HG02759 (cell line): ENCODE measurements at regions not wholly inside any gene's neighbourhood (a gene's known extent, or its start where the extent isn't known, plus 50 kb on each side); places are given as distances from the start of the nearest gene placed in this dataset.

Source experiments
- ATAC-seq: cut with Tn5 transposase; IDR thresholded peaks from one replicate; pipeline ENCODE4 v1.9.1; 2021; ENCODE audit warnings: mild to moderate bottlenecking, moderate library complexity; ENCODE audit not compliant: unreplicated experiment

- no peak for ATAC-seq
Measured at GRCh38 chr18:8499810-8500675, 109.2 kb upstream of the RAB12 start.

GRCh38 chr18:8501044-8501443 lies 108.2 kb upstream of the RAB12 start:
- ATAC-seq, result no peak

GRCh38 chr18:8503248-8503647 lies 106.0 kb upstream of the RAB12 start:
- ATAC-seq, result no peak

GRCh38 chr18:8504424-8504823 lies 104.8 kb upstream of the RAB12 start:
- no peak for ATAC-seq

GRCh38 chr18:8504880-8505435 lies 104.3 kb upstream of the RAB12 start:
- ATAC-seq, result no peak

- ATAC-seq, result no peak
Measured at GRCh38 chr18:8506251-8507049, 102.8 kb upstream of the RAB12 start.

GRCh38 chr18:8507361-8507760 lies 101.9 kb upstream of the RAB12 start:
- ATAC-seq, result no peak

GRCh38 chr18:8507915-8508705 lies 101.1 kb upstream of the RAB12 start:
- no peak for ATAC-seq

GRCh38 chr18:8513249-8513648 lies 96.0 kb upstream of the RAB12 start:
- no peak for ATAC-seq

GRCh38 chr18:8514409-8514808 lies 94.8 kb upstream of the RAB12 start:
- ATAC-seq, result no peak

- no peak for ATAC-seq
Measured at GRCh38 chr18:8515142-8515865, 93.9 kb upstream of the RAB12 start.

- no peak for ATAC-seq
Measured at GRCh38 chr18:8516371-8517250, 92.6 kb upstream of the RAB12 start.

- no peak for ATAC-seq
Measured at GRCh38 chr18:8517276-8517675, 92.0 kb upstream of the RAB12 start.

GRCh38 chr18:8519102-8519501 lies 90.1 kb upstream of the RAB12 start:
- no peak for ATAC-seq

- ATAC-seq, result no peak
Measured at GRCh38 chr18:8520266-8520665, 89.0 kb upstream of the RAB12 start.

GRCh38 chr18:8522756-8523155 lies 86.5 kb upstream of the RAB12 start:
- no peak for ATAC-seq

GRCh38 chr18:8525692-8526091 lies 83.5 kb upstream of the RAB12 start:
- ATAC-seq, result no peak

GRCh38 chr18:8526332-8526731 lies 82.9 kb upstream of the RAB12 start:
- ATAC-seq, result no peak

GRCh38 chr18:8529609-8530008 lies 79.6 kb upstream of the RAB12 start:
- ATAC-seq, result no peak
